Eye (tissue), 1 donor: ENCODE measurements at regions not wholly inside any gene's neighbourhood (a gene's known extent, or its start where the extent isn't known, plus 50 kb on each side); places are given as distances from the start of the nearest gene placed in this dataset.
"Not testable (repeated sequence)": the region's sequence is repeated elsewhere in the genome, so short reads cannot be mapped to it uniquely, and the experiment has no call there.

Experiments used
- DNase-seq: peaks from one replicate; pipeline ENCODE4 v3.0.0-alpha.2; 2015

- no peak for DNase-seq
These were observed 54.4 kb upstream of the CPHXL start for GRCh38 chr16:75780669-75781068.

- no peak for DNase-seq
These were observed 55.5 kb upstream of the CPHXL start for GRCh38 chr16:75781683-75782343.

- DNase-seq, result no peak
These were observed 61.1 kb upstream of the CPHXL start for GRCh38 chr16:75787440-75787839.

- DNase-seq, result peak; percentile 86
These were observed 62.9 kb upstream of the CPHXL start for GRCh38 chr16:75789237-75789636.

- peak; percentile 62 for DNase-seq
These were observed 66.6 kb upstream of the CPHXL start for GRCh38 chr16:75792771-75793492.

- DNase-seq, result no peak
These were observed 67.4 kb upstream of the CPHXL start for GRCh38 chr16:75793641-75794040.

- no peak for DNase-seq
These were observed 68.1 kb upstream of the CPHXL start for GRCh38 chr16:75794426-75794825.

GRCh38 chr16:75798714-75799113 lies 72.4 kb upstream of the CPHXL start:
- DNase-seq, result no peak

- peak; percentile 20 for DNase-seq
These were observed 75.0 kb upstream of the CPHXL start for GRCh38 chr16:75801307-75801706.

GRCh38 chr16:75803753-75804152 lies 77.5 kb upstream of the CPHXL start:
- DNase-seq, result no peak

- no peak for DNase-seq
These were observed 78.1 kb upstream of the CPHXL start for GRCh38 chr16:75804368-75804767.

GRCh38 chr16:75805946-75806345 lies 79.7 kb upstream of the CPHXL start:
- no peak for DNase-seq

GRCh38 chr16:75806487-75806886 lies 80.2 kb upstream of the CPHXL start:
- no peak for DNase-seq

GRCh38 chr16:75810342-75810741 lies 84.1 kb upstream of the CPHXL start:
- no peak for DNase-seq

- DNase-seq, result no peak
These were observed 84.8 kb upstream of the CPHXL start for GRCh38 chr16:75811020-75811634.

GRCh38 chr16:75818491-75818890 lies 92.2 kb upstream of the CPHXL start:
- DNase-seq, result no peak

GRCh38 chr16:75820672-75821071 lies 94.4 kb upstream of the CPHXL start:
- no peak for DNase-seq

- no peak for DNase-seq
These were observed 94.8 kb upstream of the CPHXL start for GRCh38 chr16:75821117-75821516.

GRCh38 chr16:75825750-75826149 lies 99.5 kb upstream of the CPHXL start:
- DNase-seq, result not testable (repeated sequence)

GRCh38 chr16:75827372-75828038 lies 101.2 kb upstream of the CPHXL start:
- DNase-seq, result not testable (repeated sequence)

GRCh38 chr16:75833385-75833784 lies 107.1 kb upstream of the CPHXL start:
- not testable (repeated sequence) for DNase-seq

- no peak for DNase-seq
These were observed 110.2 kb upstream of the CPHXL start for GRCh38 chr16:75836347-75837010.

GRCh38 chr16:75837264-75837663 lies 111.0 kb upstream of the CPHXL start:
- no peak for DNase-seq
